ENCODE measurements at regions not wholly inside any gene's neighbourhood (a gene's known extent, or its start where the extent isn't known, plus 50 kb on each side); places are given as distances from the start of the nearest gene placed in this dataset.
"Not testable (repeated sequence)": the region's sequence is repeated elsewhere in the genome, so short reads cannot be mapped to it uniquely, and the experiment has no call there.

GRCh38 chr17:71450657-71451056, 670.2 kb upstream of the SOX9 start:
- not testable (repeated sequence) for DNase-seq

- no peak for DNase-seq
Observed at GRCh38 chr17:71453876-71454422, 666.9 kb upstream of the SOX9 start.

DNA sequence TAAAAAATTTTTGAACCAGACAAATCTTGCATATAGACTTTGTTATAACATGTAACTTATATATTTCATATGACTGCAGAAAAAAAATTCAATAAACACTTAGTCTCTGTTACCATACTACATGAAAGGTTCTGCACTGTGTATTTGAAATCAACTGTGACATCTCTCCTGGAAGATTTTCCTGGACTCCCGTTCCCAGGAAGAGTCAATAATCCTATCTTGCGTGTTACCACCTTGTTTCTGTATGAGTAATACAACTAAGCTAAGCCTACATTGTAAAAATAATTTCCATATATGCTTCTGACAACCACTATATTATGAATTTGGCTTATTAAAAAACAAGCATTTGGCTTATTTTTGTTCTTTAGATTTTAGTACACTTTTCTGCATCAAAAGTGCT, 665.6 kb upstream of the SOX9 start:
- DNase-seq: no peak

- DNase-seq: no peak
Observed at GRCh38 chr17:71458322-71458721, 662.5 kb upstream of the SOX9 start.

DNA sequence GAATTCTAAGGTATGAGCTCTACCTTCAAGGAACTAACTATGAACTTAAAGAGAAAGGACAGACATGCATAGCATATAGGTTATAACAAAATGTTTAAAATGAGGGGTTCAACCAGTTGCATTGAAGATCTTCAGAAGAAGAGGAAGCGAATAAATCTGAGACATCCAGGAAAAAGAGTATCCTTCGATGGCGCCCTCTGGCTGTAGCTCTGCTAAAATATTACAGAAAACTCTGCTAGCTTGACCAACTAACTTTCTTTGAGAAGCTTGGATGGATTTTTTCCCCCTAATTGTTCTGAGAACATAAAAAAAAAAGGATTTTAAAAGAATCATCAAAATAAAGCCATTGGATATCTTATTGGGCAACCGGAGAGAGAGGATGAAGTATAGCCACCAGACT, 659.9 kb upstream of the SOX9 start:
- DNase-seq: peak; percentile 37 to 61 (median 58)

- no peak for DNase-seq
Observed at GRCh38 chr17:71461498-71462169, 659.2 kb upstream of the SOX9 start.

DNA sequence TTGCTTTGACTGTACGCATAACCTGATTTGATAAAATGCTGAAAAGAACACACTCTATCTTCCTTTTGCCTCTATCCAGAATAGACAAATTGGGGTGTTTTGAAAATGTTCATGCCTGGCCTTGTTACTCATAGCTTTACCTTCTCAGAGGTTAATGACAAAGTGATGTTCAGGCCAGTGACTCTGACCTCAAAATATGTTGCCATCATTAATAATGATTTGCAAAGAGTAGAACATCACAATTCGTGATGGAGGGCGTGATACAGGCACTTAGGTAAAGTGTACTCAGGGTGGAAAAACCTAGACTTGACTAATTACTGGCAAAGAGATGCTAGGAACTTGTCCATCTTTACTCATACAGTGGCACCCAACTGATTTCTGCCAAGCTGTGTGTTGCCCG, 656.6 kb upstream of the SOX9 start:
- no peak for DNase-seq

DNA sequence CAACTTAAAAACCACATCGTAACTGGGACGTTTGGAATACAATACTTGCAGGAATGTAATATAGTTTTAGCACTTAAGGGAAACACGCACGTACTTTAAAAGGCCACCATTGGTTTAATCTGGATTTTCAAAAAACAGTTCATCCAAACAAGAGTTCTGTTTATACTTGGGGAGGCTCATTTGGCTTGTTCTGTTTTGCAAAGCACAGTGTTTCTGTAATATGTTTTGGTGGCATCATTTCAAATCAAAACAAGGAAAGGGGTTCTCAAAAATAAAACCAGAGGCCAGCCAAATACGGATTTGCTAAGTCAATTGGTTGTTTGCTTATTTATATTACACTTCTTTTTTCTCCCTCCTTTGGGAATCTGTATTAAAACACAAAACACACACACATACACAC, 656.1 kb upstream of the SOX9 start:
- DNase-seq: no peak

DNA sequence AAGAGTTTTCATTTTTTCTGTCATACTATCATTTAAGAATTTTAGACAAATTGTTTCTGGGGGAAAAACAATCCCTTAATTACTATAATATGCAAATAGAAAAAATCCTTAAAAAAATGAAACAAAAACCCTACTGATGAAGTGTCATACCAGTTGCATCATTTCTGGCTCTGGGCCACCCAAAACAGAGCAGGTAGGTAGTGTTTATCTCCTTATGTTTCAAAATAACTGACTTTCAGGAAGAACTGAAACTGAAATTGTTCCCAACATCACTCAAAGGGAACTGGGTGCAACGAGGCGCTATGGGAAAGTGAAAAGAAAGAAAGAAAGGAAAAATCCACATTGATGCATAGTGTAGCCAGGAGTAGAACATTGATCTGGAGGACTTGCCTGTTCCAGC, 653.1 kb upstream of the SOX9 start:
- DNase-seq: no peak

DNA sequence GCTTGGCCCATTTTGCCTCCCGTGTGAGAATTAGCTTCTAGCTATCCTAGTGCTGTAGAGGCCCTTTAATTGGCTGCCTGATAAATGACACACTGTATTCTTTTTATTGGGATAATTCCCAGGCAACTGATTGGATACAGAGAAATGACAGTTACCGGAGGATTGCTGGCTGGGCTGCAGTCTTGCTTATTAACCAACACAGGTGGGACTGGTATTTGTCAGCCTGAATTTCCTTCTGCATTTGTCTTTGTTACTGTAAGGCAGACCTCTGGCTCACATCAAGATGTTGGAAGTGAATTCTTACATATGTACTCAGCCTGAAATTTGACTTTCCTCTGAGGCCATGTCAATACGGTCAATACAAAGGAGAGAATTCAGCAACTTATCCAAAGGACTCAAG, 650.8 kb upstream of the SOX9 start:
- DNase-seq: no peak

DNA sequence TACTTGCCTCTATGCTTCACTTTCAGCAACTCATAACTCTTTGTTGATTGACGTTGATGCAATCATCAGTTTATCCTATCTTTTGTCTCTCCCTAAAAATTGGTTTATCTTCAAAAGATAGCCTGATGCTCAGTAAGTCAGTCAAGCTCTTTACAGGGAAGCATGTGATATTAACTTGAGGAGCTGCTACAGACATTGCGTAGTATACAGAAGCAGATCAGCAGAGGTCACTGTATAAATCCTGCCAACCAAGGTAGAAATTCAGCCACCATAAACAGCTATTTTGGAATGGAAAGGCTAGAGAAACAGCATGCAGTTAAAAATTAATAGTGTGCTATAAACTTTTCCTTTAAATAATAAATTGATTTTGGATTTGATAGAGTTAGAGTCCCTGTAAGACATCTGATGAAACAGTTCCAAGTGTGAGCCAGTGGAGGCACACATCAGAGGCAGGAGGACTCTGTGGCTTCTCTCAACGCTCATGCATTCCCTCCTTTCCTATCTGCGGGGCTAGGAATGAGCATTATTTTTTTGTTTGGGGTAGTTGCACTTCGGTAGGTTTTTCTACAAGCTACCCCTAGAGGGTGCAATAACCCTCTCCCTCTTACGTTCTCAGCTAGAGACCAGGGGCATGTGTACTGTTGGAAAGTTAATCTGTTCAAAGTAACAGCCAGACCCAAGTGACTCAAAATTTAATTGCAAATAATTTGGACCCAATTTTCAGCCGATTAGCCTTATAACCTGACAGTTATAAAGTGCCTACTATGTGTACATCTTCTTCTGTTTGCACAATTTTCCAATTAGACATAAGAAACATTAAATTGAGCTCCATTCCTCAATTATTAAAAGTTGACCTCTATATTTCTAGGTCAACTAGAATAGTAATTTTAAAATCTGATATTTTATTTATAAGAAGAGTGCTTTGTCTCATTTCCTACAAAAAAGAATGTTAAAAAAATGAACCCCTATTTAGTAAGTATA, 647.7 kb upstream of the SOX9 start:
- DNase-seq: peak; percentile 11 to 48 (median 42)

GRCh38 chr17:71477356-71477755, 643.5 kb upstream of the SOX9 start:
- no peak for DNase-seq

DNA sequence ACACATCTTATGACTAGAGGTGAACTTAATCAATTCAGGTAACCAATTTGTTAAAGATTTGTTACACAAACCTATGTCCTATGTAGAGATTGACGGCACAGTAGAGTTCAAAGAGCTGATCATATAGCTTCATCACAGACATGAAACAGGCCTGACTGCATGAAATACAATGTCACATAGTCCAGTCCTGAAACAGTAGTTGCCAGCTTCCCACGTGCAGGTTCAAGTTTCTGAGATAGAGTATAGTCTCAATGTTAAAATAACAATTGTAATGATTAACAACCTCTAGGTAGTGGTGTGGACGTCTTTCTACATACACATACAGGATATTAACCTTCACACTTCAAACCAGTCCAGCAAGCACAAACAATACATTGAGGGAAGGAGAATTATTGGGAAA, 640.7 kb upstream of the SOX9 start:
- DNase-seq: no peak

DNA sequence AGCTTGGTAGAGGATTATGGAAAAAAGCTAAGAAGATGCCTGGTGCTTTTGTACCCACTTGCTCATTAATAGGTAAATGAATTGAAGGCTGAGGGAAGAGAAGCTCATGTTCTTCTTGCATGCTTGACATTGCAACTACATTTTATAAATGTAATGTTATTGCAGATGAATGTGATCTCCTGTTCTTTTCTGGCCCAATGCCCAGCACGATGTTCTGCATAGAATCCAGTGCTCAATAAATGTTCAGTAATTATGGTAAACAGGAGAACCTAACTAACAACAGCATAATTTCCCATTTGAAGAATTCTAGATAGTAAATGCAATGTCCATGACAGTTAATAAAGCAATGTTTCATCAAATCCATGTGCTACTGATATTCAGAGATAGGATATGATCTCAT, 638.2 kb upstream of the SOX9 start:
- no peak for DNase-seq

GRCh38 chr17:71484546-71484945, 636.3 kb upstream of the SOX9 start:
- no peak for DNase-seq

GRCh38 chr17:71485426-71485825, 635.4 kb upstream of the SOX9 start:
- no peak for DNase-seq

DNA sequence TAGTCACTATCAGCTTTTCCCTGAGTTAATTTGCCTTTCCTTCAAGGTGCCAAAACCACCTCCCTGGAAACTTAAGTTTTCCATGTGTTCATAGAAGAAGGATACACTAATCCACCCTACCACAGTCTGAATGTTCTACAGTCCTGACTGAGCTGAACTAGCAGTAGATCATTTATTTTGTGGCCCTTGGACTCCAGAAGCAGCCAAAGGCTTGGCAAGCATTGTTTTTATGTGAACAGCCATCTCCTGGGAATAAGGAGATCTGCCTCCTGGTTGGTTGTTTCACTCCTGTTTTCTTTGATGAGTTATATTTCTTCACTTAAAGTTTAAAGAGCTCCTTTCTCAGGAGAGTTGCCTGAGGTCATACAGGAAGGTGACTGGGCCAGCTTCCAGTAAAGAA, 634.6 kb upstream of the SOX9 start:
- no peak for DNase-seq

GRCh38 chr17:71488851-71489250, 632.0 kb upstream of the SOX9 start:
- no peak for DNase-seq

DNA sequence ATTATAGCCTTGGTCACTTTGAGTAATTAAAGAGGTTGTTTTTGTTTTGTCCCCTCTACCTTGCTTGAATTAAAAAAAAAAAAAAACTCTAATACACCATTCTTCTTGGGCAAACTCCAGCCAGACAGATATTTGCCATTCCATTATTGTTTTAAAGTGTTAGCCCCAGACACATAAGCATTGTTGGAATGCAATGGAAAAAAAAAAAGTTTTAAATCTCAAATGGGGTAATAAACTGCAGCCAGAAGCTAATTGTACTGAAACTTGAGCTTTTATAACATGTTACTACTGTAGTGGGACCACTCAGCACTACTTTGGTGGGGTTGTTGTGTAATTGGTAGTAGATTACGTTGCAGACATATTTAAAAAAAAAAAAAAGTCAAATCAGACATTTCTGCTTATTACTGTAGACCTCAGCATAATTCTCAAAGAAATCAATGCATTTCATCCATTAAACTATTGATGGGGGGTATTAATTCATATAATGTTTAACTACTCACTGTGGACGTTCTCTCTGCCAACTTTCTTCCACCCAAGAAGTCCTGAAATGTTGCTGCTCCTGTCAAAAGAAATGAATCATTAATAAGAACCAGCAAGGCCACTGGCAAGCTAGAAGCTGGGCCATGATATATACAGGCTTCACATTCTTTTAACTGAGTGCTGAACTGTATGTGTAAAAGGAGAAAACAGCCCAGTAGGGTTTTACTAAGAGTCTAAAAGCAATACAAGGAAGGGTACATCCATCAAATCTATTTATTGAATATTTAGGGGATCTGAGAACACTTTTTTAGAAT, 626.6 kb upstream of the SOX9 start:
- DNase-seq: no peak

DNA sequence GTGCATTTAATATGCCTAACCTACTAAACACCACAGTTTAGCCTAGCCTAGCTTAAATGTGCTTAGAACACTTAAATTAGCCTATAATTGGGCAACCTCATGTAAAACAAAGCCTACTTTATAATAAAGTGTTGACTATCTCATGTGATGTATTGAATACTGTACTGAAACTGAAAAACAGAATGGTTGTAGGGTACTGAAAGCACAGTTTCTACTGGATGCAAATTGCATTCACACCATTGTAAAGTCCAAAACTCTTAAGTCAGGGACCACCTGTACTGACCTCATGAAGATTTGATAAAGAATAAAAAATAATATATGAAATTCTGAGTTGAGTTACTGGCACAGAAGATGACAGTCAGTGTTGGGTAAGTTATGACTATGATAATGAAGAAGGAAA, 625.4 kb upstream of the SOX9 start:
- DNase-seq: no peak

DNA sequence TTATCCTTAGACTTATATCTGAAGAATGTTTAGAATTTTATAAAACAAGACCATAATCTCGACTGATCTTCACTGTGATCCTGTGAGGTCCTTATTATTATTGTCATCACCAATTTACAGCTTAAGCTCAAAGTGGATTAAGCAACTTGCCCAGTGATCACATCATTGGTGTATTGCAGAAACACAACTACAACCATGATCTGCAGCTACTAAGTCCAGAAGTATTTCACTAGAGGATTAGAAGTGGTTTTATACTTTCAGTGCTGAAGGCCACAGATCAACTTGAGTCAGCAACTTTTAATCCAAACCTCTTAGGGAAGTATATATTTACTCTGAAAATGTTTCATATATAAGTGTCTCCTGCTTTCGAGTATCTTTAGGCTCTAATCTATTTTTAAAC, 624.3 kb upstream of the SOX9 start:
- DNase-seq: no peak

DNA sequence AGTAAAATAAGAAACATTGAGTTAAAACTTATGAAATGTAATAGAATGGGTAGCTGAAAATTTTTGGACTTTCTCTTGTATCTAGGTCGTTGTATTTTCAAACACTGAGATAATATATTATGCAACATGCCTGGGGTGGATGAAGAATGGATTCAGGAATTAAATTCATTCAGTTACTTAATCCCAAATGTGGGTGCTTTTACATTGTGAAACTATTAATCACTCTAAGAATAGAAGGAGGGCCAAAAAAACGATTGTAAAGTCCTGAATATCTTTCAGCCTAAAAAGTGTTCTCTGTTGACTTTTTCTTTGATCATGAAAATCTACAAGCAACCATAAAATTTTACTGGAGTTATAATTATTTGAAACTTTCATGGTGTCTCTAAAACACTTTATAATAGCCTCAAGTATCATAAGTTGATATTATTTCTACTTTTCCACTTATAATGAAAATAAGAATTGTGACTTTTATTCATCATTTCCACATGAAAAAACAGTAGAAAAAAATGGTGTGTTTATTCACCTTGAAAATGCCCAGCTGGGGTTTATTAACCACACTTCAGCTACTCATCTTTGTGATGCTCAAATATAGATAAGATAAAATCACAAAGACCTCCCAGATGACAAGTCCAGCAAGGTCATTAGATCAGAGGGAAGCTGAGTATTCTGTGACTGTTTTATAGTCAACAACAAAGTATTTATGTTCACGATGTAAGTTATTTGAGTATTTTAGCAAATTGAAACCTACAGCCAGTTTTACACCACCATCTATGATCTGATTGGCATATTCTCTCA, 619.9 kb upstream of the SOX9 start:
- DNase-seq: no peak
